ENCODE measurements at regions not wholly inside any gene's neighbourhood (a gene's known extent, or its start where the extent isn't known, plus 50 kb on each side); places are given as distances from the start of the nearest gene placed in this dataset.

- TF ChIP-seq CTCF (IDR thresholded peaks at IDR 0.05): no peak
- no peak for TF ChIP-seq POLR2A (IDR thresholded peaks at IDR 0.05)
Measured at GRCh38 chr5:124957063-124957462, 210.6 kb upstream of the ZNF608 start.
